ENCODE measurements at regions not wholly inside any gene's neighbourhood (a gene's known extent, or its start where the extent isn't known, plus 50 kb on each side); places are given as distances from the start of the nearest gene placed in this dataset.

DNA sequence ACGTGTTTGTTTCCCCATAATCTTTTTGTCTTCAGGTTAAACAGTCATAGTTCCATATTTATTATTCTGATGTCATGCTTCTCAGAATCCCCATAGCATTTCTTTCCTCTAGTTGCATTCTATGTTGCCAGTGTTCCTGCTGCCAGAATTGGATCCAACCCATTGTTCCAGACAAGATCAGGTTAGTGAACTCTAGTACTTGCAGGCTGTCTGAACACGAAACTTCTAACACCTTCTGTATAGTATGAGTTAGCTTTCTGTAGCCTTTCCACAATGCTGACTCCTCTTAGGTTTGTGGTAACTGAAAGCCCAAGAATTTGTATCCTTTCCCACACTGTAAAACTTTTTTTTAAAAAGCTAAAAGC is 88.0 kb upstream of the ROPN1 start:
- TF ChIP-seq, protein P1, sequence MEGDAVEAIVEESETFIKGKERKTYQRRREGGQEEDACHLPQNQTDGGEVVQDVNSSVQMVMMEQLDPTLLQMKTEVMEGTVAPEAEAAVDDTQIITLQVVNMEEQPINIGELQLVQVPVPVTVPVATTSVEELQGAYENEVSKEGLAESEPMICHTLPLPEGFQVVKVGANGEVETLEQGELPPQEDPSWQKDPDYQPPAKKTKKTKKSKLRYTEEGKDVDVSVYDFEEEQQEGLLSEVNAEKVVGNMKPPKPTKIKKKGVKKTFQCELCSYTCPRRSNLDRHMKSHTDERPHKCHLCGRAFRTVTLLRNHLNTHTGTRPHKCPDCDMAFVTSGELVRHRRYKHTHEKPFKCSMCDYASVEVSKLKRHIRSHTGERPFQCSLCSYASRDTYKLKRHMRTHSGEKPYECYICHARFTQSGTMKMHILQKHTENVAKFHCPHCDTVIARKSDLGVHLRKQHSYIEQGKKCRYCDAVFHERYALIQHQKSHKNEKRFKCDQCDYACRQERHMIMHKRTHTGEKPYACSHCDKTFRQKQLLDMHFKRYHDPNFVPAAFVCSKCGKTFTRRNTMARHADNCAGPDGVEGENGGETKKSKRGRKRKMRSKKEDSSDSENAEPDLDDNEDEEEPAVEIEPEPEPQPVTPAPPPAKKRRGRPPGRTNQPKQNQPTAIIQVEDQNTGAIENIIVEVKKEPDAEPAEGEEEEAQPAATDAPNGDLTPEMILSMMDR (IDR thresholded peaks at IDR 0.05) = no peak
- TF ChIP-seq SIN3A (IDR thresholded peaks at IDR 0.05; ENCODE audit: borderline replicate concordance, insufficient read depth, low read depth, low read length) (no peak), POLR2AphosphoS5 (IDR thresholded peaks at IDR 0.05; ENCODE audit: low read depth, low read length) (no peak)
- TF ChIP-seq, protein P2, sequence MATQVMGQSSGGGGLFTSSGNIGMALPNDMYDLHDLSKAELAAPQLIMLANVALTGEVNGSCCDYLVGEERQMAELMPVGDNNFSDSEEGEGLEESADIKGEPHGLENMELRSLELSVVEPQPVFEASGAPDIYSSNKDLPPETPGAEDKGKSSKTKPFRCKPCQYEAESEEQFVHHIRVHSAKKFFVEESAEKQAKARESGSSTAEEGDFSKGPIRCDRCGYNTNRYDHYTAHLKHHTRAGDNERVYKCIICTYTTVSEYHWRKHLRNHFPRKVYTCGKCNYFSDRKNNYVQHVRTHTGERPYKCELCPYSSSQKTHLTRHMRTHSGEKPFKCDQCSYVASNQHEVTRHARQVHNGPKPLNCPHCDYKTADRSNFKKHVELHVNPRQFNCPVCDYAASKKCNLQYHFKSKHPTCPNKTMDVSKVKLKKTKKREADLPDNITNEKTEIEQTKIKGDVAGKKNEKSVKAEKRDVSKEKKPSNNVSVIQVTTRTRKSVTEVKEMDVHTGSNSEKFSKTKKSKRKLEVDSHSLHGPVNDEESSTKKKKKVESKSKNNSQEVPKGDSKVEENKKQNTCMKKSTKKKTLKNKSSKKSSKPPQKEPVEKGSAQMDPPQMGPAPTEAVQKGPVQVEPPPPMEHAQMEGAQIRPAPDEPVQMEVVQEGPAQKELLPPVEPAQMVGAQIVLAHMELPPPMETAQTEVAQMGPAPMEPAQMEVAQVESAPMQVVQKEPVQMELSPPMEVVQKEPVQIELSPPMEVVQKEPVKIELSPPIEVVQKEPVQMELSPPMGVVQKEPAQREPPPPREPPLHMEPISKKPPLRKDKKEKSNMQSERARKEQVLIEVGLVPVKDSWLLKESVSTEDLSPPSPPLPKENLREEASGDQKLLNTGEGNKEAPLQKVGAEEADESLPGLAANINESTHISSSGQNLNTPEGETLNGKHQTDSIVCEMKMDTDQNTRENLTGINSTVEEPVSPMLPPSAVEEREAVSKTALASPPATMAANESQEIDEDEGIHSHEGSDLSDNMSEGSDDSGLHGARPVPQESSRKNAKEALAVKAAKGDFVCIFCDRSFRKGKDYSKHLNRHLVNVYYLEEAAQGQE (IDR thresholded peaks at IDR 0.05; ENCODE audit: insufficient read depth in 1 of 2, low read depth in 2 of 2, low read length in 1 of 2) = no peak
